SU-DHL-6 (cell line): ENCODE measurements at regions not wholly inside any gene's neighbourhood (a gene's known extent, or its start where the extent isn't known, plus 50 kb on each side); places are given as distances from the start of the nearest gene placed in this dataset.

Experiments used
- EZH2phosphoT487 ChIP-seq: fragments of 200-600 bp; sonication (generic), shearing (Covaris generic); conservative IDR thresholded peaks from 2 replicates; pipeline ENCODE4 v1.6.1; 2018; ENCODE audit warnings: mild to moderate bottlenecking, antibody characterized with exemption, low read length, moderate library complexity, mixed read lengths
- TF ChIP-seq, protein P1 (sequence below): fragments of 200-600 bp; sonication (generic); IDR thresholded peaks from one replicate; pipeline ENCODE4 v1.5.1; 2017; ENCODE audit warnings: antibody characterized with exemption, mild to moderate bottlenecking, low read length, moderate library complexity; ENCODE audit not compliant: insufficient read depth, poor library complexity, severe bottlenecking

GRCh38 chr12:83691730-83692129 is 1005.0 kb downstream of the TMTC2 start:
- TF ChIP-seq, protein P1, sequence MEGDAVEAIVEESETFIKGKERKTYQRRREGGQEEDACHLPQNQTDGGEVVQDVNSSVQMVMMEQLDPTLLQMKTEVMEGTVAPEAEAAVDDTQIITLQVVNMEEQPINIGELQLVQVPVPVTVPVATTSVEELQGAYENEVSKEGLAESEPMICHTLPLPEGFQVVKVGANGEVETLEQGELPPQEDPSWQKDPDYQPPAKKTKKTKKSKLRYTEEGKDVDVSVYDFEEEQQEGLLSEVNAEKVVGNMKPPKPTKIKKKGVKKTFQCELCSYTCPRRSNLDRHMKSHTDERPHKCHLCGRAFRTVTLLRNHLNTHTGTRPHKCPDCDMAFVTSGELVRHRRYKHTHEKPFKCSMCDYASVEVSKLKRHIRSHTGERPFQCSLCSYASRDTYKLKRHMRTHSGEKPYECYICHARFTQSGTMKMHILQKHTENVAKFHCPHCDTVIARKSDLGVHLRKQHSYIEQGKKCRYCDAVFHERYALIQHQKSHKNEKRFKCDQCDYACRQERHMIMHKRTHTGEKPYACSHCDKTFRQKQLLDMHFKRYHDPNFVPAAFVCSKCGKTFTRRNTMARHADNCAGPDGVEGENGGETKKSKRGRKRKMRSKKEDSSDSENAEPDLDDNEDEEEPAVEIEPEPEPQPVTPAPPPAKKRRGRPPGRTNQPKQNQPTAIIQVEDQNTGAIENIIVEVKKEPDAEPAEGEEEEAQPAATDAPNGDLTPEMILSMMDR, result no peak
- no peak for TF ChIP-seq EZH2phosphoT487
